GM19239 (cell line): ENCODE measurements at regions not wholly inside any gene's neighbourhood (a gene's known extent, or its start where the extent isn't known, plus 50 kb on each side); places are given as distances from the start of the nearest gene placed in this dataset.
A peak's percentile ranks its signal among the peaks of the same experiment; 100 is the strongest.
"Not testable (repeated sequence)": the region's sequence is repeated elsewhere in the genome, so short reads cannot be mapped to it uniquely, and the experiment has no call there.

Source experiments
- DNase-seq: peaks from one replicate; pipeline ENCODE4 v3.0.0; 2011; ENCODE audit warnings: low spot score; ENCODE audit not compliant: insufficient read length
- FAIRE-seq: peaks from 2 replicates; lab custom pipeline; 2011; peaks lifted over from hg19 to GRCh38; lab: Jason Lieb, UNC

- no peak for FAIRE-seq
- no peak for DNase-seq
Observed at GRCh38 chr4:91989914-91990313, 313.9 kb upstream of the GRID2 start.

DNA sequence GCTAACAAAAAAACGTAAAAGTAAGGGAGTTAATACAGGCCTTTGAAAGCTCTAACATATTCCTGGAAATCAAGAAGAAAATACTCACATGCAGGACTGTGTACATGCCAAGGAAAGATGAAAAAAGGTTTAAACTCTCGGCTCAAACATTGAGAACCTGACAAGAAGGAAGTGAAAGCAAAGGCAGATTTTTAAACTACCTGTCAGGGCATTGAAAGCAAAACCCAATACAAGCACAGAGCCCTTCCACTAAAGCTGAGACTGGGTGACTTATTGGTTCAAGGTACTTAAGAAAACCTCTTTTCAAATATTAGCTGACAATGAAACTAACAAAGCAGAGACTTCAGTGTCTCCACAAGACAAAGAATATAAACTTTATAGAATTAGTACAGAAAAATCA is 313.0 kb upstream of the GRID2 start:
- FAIRE-seq, result peak; percentile 44
- DNase-seq, result no peak

- DNase-seq, result no peak
- FAIRE-seq, result no peak
Observed at GRCh38 chr4:91997045-91997444, 306.7 kb upstream of the GRID2 start.

DNA sequence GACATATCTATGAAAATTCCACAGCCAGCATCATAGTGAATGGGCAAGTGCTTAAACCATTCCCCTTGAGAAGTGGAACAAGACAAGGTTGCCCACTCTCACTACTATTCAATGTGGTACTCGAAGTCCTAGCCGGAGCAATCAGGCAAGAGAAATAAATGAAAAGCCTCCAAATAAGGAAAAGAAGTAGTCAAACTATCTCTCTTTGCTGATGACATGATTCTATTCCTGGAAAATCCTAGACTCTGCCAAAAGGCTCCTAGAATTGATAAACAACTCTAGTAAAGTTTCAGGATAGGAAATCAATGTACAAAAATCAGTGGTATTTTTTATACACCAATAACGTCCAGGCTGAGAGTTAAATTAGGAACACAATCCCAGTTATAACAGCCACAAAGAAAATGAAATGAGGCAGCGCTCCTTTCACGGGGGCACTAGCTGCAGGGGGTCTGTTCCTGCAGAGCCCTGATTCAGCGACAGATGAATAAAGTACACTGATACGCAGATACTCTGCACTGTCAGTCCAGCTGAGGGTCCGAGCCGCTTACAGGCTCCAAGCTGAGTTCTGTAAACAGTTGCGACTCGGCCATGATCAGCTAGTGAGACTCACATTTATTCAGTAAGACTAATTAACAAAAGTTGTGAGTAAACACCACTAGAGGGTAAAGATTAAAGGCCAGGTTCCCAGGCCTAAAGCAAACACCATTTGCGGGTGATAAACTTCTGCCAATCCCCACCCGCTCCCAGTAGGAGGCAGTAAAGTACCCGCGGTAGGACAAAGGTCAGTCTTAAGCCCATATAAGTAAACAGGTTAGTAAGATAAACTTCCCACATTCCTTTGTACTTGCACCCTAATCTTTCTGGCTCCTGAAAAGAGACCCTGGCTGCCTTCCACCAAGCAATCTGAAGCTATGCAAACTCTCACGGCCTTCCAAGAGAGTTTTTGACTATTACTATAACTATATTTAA is 290.6 kb upstream of the GRID2 start:
- DNase-seq (no peak), FAIRE-seq (no peak)

DNA sequence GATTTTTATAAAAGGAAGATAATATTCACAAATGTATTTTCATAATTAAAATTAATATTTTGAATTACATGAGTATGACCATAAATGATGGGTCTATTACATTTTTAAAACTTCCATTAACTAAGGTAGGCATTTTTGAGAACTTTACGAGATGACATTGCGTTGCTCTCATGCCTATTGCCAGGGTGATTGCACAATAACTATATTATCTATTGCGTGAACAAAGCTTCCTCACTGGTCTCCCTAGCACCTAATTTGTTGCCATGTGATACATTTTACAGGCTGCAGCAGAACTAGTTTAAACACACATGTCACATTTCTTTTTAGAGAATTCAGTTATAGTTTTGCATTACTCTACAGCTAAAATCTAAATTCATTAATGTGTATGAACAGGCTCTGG is 289.7 kb upstream of the GRID2 start:
- DNase-seq (no peak), FAIRE-seq (no peak)

- FAIRE-seq, result no peak
Observed at GRCh38 chr4:92021203-92021602, 282.6 kb upstream of the GRID2 start.

GRCh38 chr4:92021788-92022187 is 282.0 kb upstream of the GRID2 start:
- DNase-seq (no peak), FAIRE-seq (no peak)

More at GRCh38 chr4:92021203-92021602, 282.6 kb upstream of the GRID2 start:
- no peak for DNase-seq

DNA sequence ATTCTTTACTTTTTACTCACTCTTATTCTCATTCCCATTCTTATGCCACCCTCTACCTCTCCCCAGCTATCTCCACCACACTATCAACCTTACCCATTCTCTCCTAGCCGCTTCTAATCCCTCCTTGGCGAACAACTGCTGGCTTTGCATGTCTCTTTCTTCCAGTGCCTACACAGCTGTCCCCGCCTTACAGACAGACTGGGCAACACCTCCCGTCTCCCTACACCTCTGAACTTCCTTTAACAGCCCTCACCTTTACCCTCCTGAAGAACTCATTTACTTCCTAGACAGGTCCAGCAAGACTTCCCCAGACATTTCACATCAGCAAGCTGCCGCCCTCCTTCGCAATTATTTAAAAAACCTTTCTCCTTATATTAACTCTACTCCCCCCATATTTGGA is 274.9 kb upstream of the GRID2 start:
- not testable (repeated sequence) for FAIRE-seq

GRCh38 chr4:92031825-92032224 is 271.9 kb upstream of the GRID2 start:
- no peak for FAIRE-seq
- DNase-seq, result no peak

More for the DNA sequence above, 274.9 kb upstream of the GRID2 start:
- not testable (repeated sequence) for DNase-seq

GRCh38 chr4:92035666-92036065 is 268.1 kb upstream of the GRID2 start:
- DNase-seq (no peak), FAIRE-seq (no peak)

DNA sequence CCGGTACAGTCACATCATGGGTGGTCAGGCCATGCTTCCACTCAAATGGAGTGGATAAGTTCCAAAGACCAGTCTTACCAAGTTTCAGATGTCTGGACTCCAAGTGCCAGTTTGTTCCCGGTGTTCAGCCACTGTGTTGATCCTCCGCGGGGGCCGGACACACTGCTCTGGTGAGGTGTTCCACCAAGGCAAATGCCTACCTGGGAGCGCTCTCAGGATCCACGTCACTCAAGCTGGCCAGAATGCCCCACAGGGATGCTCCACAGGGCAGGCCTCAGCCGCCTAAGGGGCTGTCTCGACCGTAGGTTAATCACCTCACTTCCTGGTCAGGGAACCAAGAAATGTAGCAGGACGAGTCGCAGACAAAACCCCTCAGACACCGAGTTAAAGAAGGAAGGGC is 258.0 kb upstream of the GRID2 start:
- FAIRE-seq (no peak), DNase-seq (no peak)

DNA sequence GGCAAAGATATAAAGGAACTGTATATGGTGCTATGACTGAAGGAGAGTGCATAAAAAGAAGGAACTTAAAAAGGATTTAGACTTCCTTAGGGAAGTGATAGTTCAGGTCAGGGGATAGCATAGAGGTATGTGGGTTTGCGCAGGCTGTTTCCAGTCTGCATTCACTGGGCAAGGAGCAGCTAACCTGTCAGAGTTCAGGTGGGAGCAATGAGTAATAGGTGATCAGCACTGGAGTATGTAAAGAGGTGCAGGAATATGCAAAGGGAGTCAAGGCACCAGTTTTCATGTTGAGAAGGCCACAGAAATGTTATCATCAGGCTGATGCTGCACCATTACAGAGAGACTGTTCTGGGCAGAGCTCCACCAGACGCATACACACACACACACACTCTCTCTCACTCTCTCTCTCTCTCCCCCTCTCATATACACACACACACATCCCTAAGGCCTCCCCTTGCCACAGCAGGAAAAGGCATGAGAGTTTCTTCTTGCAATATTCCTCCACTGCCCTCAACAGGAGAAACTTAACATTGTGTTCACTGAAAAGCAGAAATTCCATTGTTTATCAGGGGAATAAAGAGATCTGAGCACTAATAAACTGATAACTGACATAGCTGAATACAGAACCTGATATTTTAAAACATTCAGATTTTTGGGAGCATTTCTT is 256.4 kb upstream of the GRID2 start:
- FAIRE-seq (no peak), DNase-seq (no peak)

GRCh38 chr4:92050875-92051274 is 252.9 kb upstream of the GRID2 start:
- DNase-seq (no peak), FAIRE-seq (no peak)

GRCh38 chr4:92059615-92060014 is 244.2 kb upstream of the GRID2 start:
- no peak for FAIRE-seq
- no peak for DNase-seq

- no peak for FAIRE-seq
- DNase-seq, result no peak
Observed at GRCh38 chr4:92060333-92060732, 243.4 kb upstream of the GRID2 start.

- DNase-seq, result no peak
- FAIRE-seq, result no peak
Observed at GRCh38 chr4:92064574-92064973, 239.2 kb upstream of the GRID2 start.

DNA sequence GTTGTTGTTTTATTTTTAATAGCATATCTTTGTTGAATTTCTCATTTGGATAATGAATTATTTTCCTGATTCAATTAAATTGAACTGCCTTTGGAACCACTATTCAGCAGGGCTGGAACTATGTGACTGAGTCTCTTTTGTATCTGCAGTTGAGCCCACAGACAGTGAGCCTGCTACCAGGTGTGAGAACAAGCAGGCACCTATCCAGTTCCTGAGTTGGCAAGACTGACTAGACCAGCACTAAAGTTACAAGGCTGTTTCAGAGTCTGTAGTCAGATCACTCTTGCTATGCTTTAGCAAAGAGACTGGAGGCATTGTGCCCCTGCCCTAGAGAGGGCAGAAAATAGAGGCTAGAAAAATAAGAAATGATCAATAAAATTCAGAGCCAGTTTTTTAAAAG is 237.3 kb upstream of the GRID2 start:
- no peak for DNase-seq
- no peak for FAIRE-seq

GRCh38 chr4:92071587-92071986 is 232.2 kb upstream of the GRID2 start:
- no peak for FAIRE-seq

DNA sequence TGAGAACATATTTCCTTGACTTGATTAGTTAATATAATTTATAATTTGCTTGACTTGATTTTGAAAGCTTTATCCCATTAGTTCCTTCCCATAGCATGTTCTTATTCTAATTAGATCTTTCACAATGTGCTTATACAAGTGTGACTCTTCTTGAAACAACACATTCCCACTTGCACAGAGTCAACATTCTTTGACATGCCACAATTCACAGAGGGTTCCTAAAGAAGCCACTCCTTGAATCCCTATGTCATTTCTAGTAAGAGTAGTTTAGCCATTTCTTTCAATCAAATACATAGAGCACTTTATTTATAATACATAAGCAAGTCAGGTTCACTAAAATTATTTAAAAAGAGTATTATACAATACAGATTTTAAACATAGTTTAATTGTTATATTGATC is 228.9 kb upstream of the GRID2 start:
- no peak for FAIRE-seq
- DNase-seq, result no peak

More at GRCh38 chr4:92071587-92071986, 232.2 kb upstream of the GRID2 start:
- no peak for DNase-seq

DNA sequence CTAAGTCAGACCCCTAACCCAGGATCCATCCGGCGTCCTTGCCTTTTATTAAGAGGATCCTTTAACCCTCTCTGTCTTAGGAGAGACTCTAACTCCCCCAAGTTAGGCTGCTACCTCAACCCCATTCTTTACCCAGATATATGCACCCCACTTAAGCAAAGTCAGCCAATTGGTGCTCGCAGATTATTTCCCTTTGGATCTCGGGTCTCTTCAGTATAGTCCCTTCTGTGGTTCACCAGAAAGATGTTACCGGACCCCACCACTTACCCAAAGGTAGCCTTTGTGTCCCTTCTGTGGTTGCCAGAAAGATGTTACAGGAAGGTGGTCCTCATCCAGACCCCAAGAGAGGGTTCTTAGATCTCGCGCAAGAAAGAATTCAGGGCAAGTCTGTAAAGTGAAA is 212.9 kb upstream of the GRID2 start:
- FAIRE-seq, result no peak
- no peak for DNase-seq

GRCh38 chr4:92091335-92091734 is 212.4 kb upstream of the GRID2 start:
- DNase-seq, result no peak
- FAIRE-seq, result no peak
